ENCODE measurements at regions not wholly inside any gene's neighbourhood (a gene's known extent, or its start where the extent isn't known, plus 50 kb on each side); places are given as distances from the start of the nearest gene placed in this dataset.

DNA sequence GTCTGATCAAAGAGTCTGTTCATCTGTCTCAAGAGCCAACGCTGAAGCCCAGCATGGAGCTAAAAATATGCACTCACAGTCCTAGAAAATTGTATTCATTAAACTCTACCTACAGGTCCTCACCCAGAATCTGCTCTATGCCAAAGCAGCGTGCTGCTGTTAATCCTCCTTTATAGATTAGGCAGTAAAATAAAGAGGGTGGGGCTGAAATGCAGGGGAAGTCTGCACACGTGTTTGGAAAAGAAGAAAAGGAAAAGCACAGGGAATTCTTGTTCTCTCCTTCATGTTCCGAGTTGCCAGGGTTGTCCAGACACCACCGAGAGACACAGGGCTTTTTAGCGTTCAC, 121.4 kb upstream of the TMEM161B start:
- intact Hi-C loops (cut with DNase I), result no loop called here

DNA sequence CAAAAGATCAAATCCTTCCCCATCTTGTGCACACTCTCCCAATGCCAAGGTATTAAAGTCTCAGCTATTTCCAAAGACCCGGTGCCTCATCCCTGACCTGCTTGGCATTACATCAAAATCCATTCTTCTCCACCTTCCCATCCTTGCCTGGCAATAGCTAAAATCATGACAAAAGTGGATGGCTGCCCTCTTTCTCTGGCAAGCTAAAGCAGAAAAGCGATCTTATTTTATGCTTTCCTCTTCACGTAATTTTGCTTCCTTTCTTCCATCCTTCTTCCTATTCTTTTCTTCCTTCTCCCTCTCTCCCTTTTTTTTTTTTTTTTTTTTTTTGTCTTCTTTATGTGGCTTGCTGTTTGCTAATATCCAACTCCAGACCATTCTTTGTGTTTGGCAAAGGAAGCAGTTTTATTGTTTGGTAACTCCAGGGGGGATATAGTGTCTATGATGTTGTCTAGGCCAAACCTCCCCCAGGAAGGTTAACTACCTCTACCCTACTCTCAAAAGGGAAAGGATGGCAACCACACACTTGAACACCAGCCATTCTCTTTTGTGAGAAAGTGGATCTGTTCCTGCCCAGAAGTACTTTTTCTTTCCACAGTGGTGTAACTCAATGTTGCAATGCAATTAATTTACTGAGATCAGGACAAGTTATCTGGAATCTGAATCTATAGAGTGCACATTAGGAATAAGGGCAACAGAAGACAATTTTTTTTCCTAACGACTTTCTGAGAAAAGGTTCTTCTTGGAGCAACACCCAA, 120.9 kb upstream of the TMEM161B start:
- DNase-seq (no peak), ATAC-seq (ENCODE audit: low FRiP score) (no peak)
- Histone ChIP-seq H3K27ac (ENCODE audit: low read depth in 1 of 2, low read length in 2 of 2) (no peak overlapping the region), H3K9me3 (ENCODE audit: control insufficient read depth, low read length) (no peaks in the 10 kb centered on the region), H3K27me3 (ENCODE audit: control insufficient read depth in 1 of 2, insufficient read depth in 2 of 2, low read length in 1 of 2) (no peaks in the 10 kb centered on the region), H3K4me1 (ENCODE audit: control insufficient read depth in 1 of 2, insufficient read depth in 2 of 2, low read length in 2 of 2) (no peaks in the 10 kb centered on the region), H3K4me3 (ENCODE audit: low read length in 2 of 2) (no peak overlapping the region), H3K36me3 (ENCODE audit: control insufficient read depth in 1 of 2, insufficient read depth in 2 of 2, low read length in 1 of 2) (no peaks in the 10 kb centered on the region)
- WGBS, 2 donors, result 80 to 83% methylated on average over 4 of the region's 4 CpGs
- intact Hi-C loops (cut with DNase I), result no loop called here

More for the DNA sequence above, 121.4 kb upstream of the TMEM161B start:
- H3K36me3 ChIP-seq (ENCODE audit: control insufficient read depth in 1 of 2, insufficient read depth in 2 of 2, low read length in 1 of 2), result no peaks in the 10 kb centered on the region
- no peaks in the 10 kb centered on the region for H3K9me3 ChIP-seq (ENCODE audit: control insufficient read depth, low read length)
- H3K27me3 ChIP-seq (ENCODE audit: control insufficient read depth in 1 of 2, insufficient read depth in 2 of 2, low read length in 1 of 2), result no peaks in the 10 kb centered on the region
- WGBS, 2 donors, result 60 to 64% methylated on average over 6 of the region's 6 CpGs
- ATAC-seq (ENCODE audit: low FRiP score) (no peak), DNase-seq (no peak)
- H3K4me1 ChIP-seq (ENCODE audit: control insufficient read depth in 1 of 2, insufficient read depth in 2 of 2, low read length in 2 of 2), result no peaks in the 10 kb centered on the region
- H3K27ac ChIP-seq (ENCODE audit: low read depth in 1 of 2, low read length in 2 of 2), result no peak overlapping the region
- no peak overlapping the region for H3K4me3 ChIP-seq (ENCODE audit: low read length in 2 of 2)

DNA sequence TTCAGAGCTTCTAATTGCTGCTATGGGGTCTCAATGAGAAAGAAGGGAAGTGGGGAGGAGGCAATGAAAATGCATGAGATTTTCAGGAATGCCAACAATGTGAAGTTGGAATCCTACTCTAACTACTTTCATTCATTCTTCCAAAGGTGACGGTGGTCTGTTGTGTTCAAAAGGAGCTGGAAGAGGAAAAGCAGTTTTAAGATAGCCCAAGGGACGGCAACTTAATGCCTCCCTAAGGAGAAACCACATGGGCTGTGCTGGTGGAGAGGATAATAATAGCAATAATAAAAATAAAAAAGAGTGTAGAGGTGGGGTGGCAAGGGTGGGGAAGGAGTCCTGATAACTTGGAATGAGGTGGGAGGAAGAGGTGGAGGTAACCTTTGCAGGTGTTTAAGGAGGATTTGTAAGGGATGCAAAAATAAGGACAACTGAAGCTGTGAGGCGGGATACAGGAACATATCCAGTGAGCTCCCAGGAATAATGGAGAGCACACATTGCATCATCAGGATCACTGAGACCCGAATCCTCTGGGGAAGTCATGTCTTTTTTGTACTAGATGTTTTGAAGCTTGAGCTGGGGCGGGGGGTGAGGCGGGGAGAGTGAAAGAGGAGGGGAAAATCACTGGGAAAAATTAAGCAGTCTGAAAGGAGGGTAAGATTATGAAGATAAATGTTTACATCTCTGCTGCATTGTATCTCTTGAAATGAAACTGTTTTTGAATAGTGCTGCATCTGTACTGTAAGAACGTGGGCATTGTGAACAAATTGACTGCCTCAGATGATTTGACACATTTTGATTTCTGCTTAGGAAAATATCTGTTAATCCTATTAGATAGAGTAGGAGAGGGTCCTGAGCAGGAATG, 120.1 kb upstream of the TMEM161B start:
- intact Hi-C loops (cut with DNase I), result no loop called here
- WGBS, 2 donors, result 35 to 43% methylated on average over 7 of the region's 7 CpGs

DNA sequence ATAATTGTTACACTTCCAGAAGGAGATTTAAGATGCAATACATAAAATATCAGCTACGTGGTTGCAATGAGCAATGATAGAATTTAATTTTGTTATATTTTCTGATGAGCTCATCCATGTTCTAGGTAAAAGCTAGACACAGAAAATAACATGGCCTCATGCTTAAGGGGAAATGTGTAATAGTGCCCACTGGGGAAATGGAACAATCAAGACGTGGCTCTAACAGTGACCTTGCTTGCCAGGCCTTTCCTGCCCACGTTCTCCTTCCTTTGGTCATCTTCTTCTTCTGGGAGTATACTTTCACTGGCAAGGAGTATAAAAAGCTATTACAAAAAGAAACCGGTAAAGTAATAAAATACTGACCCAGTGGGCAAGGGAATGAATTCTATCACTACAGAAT, 116.2 kb upstream of the TMEM161B start:
- Histone ChIP-seq H3K36me3 (ENCODE audit: control insufficient read depth in 1 of 2, insufficient read depth in 2 of 2, low read length in 1 of 2) (no peaks in the 10 kb centered on the region), H3K4me3 (ENCODE audit: low read length in 2 of 2) (no peak overlapping the region), H3K27ac (ENCODE audit: low read depth in 1 of 2, low read length in 2 of 2) (no peak overlapping the region), H3K27me3 (ENCODE audit: control insufficient read depth in 1 of 2, insufficient read depth in 2 of 2, low read length in 1 of 2) (no peaks in the 10 kb centered on the region), H3K4me1 (ENCODE audit: control insufficient read depth in 1 of 2, insufficient read depth in 2 of 2, low read length in 2 of 2) (no peaks in the 10 kb centered on the region), H3K9me3 (ENCODE audit: control insufficient read depth, low read length) (peaks cover 4% of the 10 kb centered on the region)
- no peak for ATAC-seq (ENCODE audit: low FRiP score)
- DNase-seq, result no peak
- intact Hi-C loops (cut with DNase I), result no loop called here
- WGBS, 2 donors, result 67 to 70% methylated on average over 4 of the region's 4 CpGs

More for the DNA sequence above, 120.1 kb upstream of the TMEM161B start:
- no peaks in the 10 kb centered on the region for H3K4me1 ChIP-seq (ENCODE audit: control insufficient read depth in 1 of 2, insufficient read depth in 2 of 2, low read length in 2 of 2)
- no peaks in the 10 kb centered on the region for H3K27me3 ChIP-seq (ENCODE audit: control insufficient read depth in 1 of 2, insufficient read depth in 2 of 2, low read length in 1 of 2)
- no peak for ATAC-seq (ENCODE audit: low FRiP score)
- no peak overlapping the region for H3K4me3 ChIP-seq (ENCODE audit: low read length in 2 of 2)
- no peak overlapping the region for H3K27ac ChIP-seq (ENCODE audit: low read depth in 1 of 2, low read length in 2 of 2)
- no peaks in the 10 kb centered on the region for H3K9me3 ChIP-seq (ENCODE audit: control insufficient read depth, low read length)
- no peaks in the 10 kb centered on the region for H3K36me3 ChIP-seq (ENCODE audit: control insufficient read depth in 1 of 2, insufficient read depth in 2 of 2, low read length in 1 of 2)
- no peak for DNase-seq

DNA sequence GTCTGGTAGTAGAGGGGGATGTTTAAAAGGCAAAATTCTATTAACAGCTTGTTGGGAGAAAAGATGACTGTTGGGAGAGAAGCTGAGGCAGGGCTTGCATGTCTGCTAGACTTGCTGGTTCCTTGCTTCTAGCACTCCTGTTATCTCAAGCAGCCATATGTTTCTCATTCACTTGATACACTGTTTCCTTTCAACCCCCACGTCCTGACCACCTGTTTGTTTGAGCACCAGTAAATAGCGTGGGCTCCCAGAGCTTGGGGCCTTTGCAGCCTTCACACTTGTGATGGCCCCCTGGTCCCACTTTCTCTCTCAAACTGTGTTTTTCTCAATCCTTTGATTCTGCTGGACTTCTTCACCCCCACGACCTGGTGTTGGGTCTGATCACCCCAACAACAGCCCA, 111.7 kb upstream of the TMEM161B start:
- H3K36me3 ChIP-seq (ENCODE audit: control insufficient read depth in 1 of 2, insufficient read depth in 2 of 2, low read length in 1 of 2), result no peaks in the 10 kb centered on the region
- DNase-seq (no peak), ATAC-seq (ENCODE audit: low FRiP score) (no peak)
- H3K9me3 ChIP-seq (ENCODE audit: control insufficient read depth, low read length), result peaks cover 5% of the 10 kb centered on the region
- no peaks in the 10 kb centered on the region for H3K4me1 ChIP-seq (ENCODE audit: control insufficient read depth in 1 of 2, insufficient read depth in 2 of 2, low read length in 2 of 2)
- no peaks in the 10 kb centered on the region for H3K27me3 ChIP-seq (ENCODE audit: control insufficient read depth in 1 of 2, insufficient read depth in 2 of 2, low read length in 1 of 2)
- no peak overlapping the region for H3K27ac ChIP-seq (ENCODE audit: low read depth in 1 of 2, low read length in 2 of 2)
- 32 to 46% methylated on average over 3 of the region's 3 CpGs for WGBS, 2 donors
- intact Hi-C loops (cut with DNase I), result no loop called here
- no peak overlapping the region for H3K4me3 ChIP-seq (ENCODE audit: low read length in 2 of 2)

DNA sequence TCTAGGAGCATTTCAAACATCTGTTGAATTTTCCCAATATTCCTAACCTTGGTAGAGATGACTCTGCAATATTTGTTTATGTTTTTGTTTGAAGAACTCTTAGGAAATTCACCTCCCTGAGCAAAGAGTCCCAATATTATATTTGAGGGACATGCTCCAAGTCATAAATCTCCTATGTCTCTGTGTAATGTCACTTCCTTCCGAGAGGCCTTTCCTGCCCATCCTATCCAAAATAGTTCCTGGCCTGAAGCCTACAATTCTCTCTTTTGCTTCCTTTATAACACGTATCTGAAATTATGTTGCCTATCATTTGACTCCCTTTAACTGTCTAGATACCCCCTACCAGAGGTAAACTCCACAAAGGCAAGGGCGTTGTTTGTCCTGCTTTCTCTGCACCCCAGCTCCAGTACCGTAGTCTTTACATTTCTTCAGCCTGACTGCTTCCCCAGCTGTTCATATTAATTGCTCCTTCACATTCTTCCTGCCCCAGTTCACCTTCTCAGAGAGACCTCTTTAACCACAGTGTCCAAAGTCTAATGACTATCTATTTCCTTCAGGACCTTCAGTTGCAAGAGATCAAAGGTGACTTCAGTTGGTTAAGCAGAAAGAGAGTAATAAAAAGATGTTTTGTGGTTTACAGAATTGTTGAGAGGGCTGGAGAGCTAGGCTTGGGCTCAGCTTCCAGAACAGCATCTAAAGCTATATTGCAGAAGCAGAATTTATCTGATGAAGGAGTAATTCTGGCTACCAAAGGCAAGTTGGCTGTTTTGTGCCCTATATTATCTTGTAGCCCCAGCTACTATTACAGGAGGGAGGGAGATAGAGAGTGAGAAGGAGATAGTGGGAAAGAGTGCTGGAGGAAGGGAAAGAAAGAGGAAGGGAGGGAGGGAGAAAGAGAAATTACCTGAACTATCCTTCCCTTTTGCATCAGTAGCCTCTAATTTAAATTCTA, 109.3 kb upstream of the TMEM161B start:
- intact Hi-C loops (cut with DNase I), result no loop called here
- Histone ChIP-seq H3K9me3 (ENCODE audit: control insufficient read depth, low read length) (peaks cover 5% of the 10 kb centered on the region), H3K36me3 (ENCODE audit: control insufficient read depth in 1 of 2, insufficient read depth in 2 of 2, low read length in 1 of 2) (no peaks in the 10 kb centered on the region), H3K27ac (ENCODE audit: low read depth in 1 of 2, low read length in 2 of 2) (no peak overlapping the region), H3K27me3 (ENCODE audit: control insufficient read depth in 1 of 2, insufficient read depth in 2 of 2, low read length in 1 of 2) (no peaks in the 10 kb centered on the region), H3K4me1 (ENCODE audit: control insufficient read depth in 1 of 2, insufficient read depth in 2 of 2, low read length in 2 of 2) (no peaks in the 10 kb centered on the region), H3K4me3 (ENCODE audit: low read length in 2 of 2) (no peak overlapping the region)
- DNase-seq (no peak), ATAC-seq (ENCODE audit: low FRiP score) (no peak)
- 34 to 46% methylated on average over 4 of the region's 4 CpGs for WGBS, 2 donors

DNA sequence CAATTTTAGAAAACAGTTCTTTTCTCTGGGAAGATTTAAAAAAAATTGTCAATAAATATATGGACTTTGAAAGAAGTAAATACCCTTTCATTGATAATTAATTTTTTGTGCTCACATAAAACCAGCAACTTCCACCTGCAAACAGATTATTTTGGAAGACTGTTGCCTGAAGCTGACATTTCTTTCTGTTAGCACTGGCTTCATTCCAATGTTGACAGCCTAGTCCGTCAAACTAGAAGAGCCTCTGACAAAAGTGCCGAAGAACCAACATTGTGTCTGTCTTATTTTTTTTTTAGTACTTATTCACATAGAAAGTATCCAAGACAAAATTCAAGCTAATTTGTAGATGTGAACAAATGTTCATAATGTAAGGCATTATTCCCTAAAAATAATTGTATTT, 108.6 kb upstream of the TMEM161B start:
- Histone ChIP-seq H3K4me3 (ENCODE audit: low read length in 2 of 2) (no peak overlapping the region), H3K4me1 (ENCODE audit: control insufficient read depth in 1 of 2, insufficient read depth in 2 of 2, low read length in 2 of 2) (no peaks in the 10 kb centered on the region), H3K9me3 (ENCODE audit: control insufficient read depth, low read length) (peaks cover 1% of the 10 kb centered on the region), H3K36me3 (ENCODE audit: control insufficient read depth in 1 of 2, insufficient read depth in 2 of 2, low read length in 1 of 2) (no peaks in the 10 kb centered on the region), H3K27ac (ENCODE audit: low read depth in 1 of 2, low read length in 2 of 2) (no peak overlapping the region), H3K27me3 (ENCODE audit: control insufficient read depth in 1 of 2, insufficient read depth in 2 of 2, low read length in 1 of 2) (no peaks in the 10 kb centered on the region)
- DNase-seq (no peak), ATAC-seq (ENCODE audit: low FRiP score) (no peak)
- intact Hi-C loops (cut with DNase I), result no loop called here
- 54 to 58% methylated on average over 2 of the region's 2 CpGs for WGBS, 2 donors

DNA sequence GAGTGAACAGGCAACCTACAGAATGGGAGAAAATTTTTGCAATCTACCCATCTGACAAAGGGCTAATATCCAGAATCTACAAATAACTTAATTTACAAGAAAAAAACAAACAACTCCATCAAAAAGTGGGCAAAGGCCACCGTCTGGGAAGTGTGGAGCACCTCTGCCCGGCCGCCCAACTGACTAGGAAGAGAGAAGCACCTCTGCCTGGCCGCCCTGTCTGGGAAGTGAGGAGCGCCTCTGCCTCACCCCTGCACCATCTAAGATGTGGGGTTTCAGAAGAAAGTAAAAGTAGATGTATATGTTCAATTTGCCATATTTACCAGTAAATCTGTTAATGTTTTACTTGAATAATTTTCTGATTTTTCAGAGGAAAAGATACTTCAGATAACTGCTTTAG, 108.1 kb upstream of the TMEM161B start:
- H3K4me3 ChIP-seq (ENCODE audit: low read length in 2 of 2), result no peak overlapping the region
- peaks cover 1% of the 10 kb centered on the region for H3K9me3 ChIP-seq (ENCODE audit: control insufficient read depth, low read length)
- 86 to 89% methylated on average over 5 of the region's 5 CpGs for WGBS, 2 donors
- H3K27me3 ChIP-seq (ENCODE audit: control insufficient read depth in 1 of 2, insufficient read depth in 2 of 2, low read length in 1 of 2), result no peaks in the 10 kb centered on the region
- H3K36me3 ChIP-seq (ENCODE audit: control insufficient read depth in 1 of 2, insufficient read depth in 2 of 2, low read length in 1 of 2), result no peaks in the 10 kb centered on the region
- ATAC-seq (ENCODE audit: low FRiP score), result no peak
- intact Hi-C loops (cut with DNase I), result no loop called here
- DNase-seq, result no peak
- H3K4me1 ChIP-seq (ENCODE audit: control insufficient read depth in 1 of 2, insufficient read depth in 2 of 2, low read length in 2 of 2), result no peaks in the 10 kb centered on the region
- H3K27ac ChIP-seq (ENCODE audit: low read depth in 1 of 2, low read length in 2 of 2), result no peak overlapping the region

Data from aorta (tissue), 5 donors.